Lower lobe of right lung (tissue), 2 donors: ENCODE measurements at regions not wholly inside any gene's neighbourhood (a gene's known extent, or its start where the extent isn't known, plus 50 kb on each side); places are given as distances from the start of the nearest gene placed in this dataset.

Experiments
- ATAC-seq, 2 donors: fragments of 200-7000 bp; cut with Tn5 transposase; one replicate each; pipeline ENCODE4 v1.9.1; 2020 to 2022; ENCODE audit warnings: mild to moderate bottlenecking in 2 of 2, moderate library complexity in 2 of 2
- DNase-seq: peaks from one replicate; pipeline ENCODE4 v3.0.0-alpha.2; 2020
- H3K27ac ChIP-seq: fragments of 200-600 bp; one replicate; pipeline ENCODE4 v1.8.0; 2022
- H3K27me3 ChIP-seq: fragments of 200-600 bp; one replicate; pipeline ENCODE4 v1.8.0; 2022; ENCODE audit warnings: low read depth
- H3K36me3 ChIP-seq: fragments of 200-600 bp; one replicate; pipeline ENCODE4 v1.8.0; 2022; ENCODE audit warnings: mild to moderate bottlenecking
- H3K4me1 ChIP-seq: fragments of 200-600 bp; one replicate; pipeline ENCODE4 v1.8.0; 2022
- H3K4me3 ChIP-seq: fragments of 200-600 bp; one replicate; pipeline ENCODE4 v1.8.0; 2022; ENCODE audit warnings: mild to moderate bottlenecking
- H3K9me3 ChIP-seq: fragments of 200-600 bp; one replicate; pipeline ENCODE4 v1.8.0; 2022
- CTCF ChIP-seq: fragments of 200-600 bp; IDR thresholded peaks from one replicate; pipeline ENCODE4 v1.8.0; 2022; ENCODE audit warnings: antibody characterized with exemption, mild to moderate bottlenecking
- intact Hi-C: fragments of 100-400 bp; cut with DNase I; formaldehyde crosslinking; loops from one replicate; pipeline ENCODE4 v1.11.0; 2022
- donor health status: DM: no; HTN: yes; CAD: no; lungs with severe emphysema.

GRCh38 chr15:61689067-61689466 lies 371.2 kb downstream of the VPS13C start:
- Histone ChIP-seq H3K27me3 (peaks cover 3% of the 10 kb centered on the region), H3K9me3 (no peaks in the 10 kb centered on the region), H3K4me3 (no peak overlapping the region), H3K36me3 (no peaks in the 10 kb centered on the region), H3K4me1 (no peaks in the 10 kb centered on the region), H3K27ac (no peak overlapping the region)
- intact Hi-C loops, result no loop called here
- DNase-seq (no peak), ATAC-seq (no peak)
- no peak for TF ChIP-seq CTCF

- intact Hi-C loops, result no loop called here
- no peak for DNase-seq
- no peak for TF ChIP-seq CTCF
Observed at GRCh38 chr15:61687651-61688050, 372.6 kb downstream of the VPS13C start.

GRCh38 chr15:61687124-61687523 lies 373.1 kb downstream of the VPS13C start:
- DNase-seq (no peak), ATAC-seq (no peak)
- intact Hi-C loops, result no loop called here

More at GRCh38 chr15:61687651-61688050, 372.6 kb downstream of the VPS13C start:
- Histone ChIP-seq H3K27me3 (peaks cover 3% of the 10 kb centered on the region), H3K9me3 (no peaks in the 10 kb centered on the region), H3K4me3 (no peak overlapping the region), H3K36me3 (no peaks in the 10 kb centered on the region), H3K27ac (no peak overlapping the region), H3K4me1 (no peaks in the 10 kb centered on the region)
- ATAC-seq, result no peak

GRCh38 chr15:61685971-61686370 lies 374.3 kb downstream of the VPS13C start:
- DNase-seq, result no peak
- Histone ChIP-seq H3K4me3 (no peak overlapping the region), H3K27me3 (peaks cover 3% of the 10 kb centered on the region), H3K27ac (no peak overlapping the region), H3K9me3 (no peaks in the 10 kb centered on the region), H3K4me1 (no peaks in the 10 kb centered on the region), H3K36me3 (no peaks in the 10 kb centered on the region)
- ATAC-seq, result no peak
- intact Hi-C loops, result no loop called here
- TF ChIP-seq CTCF, result no peak

More at GRCh38 chr15:61687124-61687523, 373.1 kb downstream of the VPS13C start:
- H3K4me1 ChIP-seq, result no peaks in the 10 kb centered on the region
- H3K27me3 ChIP-seq, result peaks cover 3% of the 10 kb centered on the region
- no peaks in the 10 kb centered on the region for H3K36me3 ChIP-seq
- no peak overlapping the region for H3K4me3 ChIP-seq
- H3K9me3 ChIP-seq, result no peaks in the 10 kb centered on the region
- no peak overlapping the region for H3K27ac ChIP-seq
- no peak for TF ChIP-seq CTCF

- no peak for DNase-seq
- Histone ChIP-seq H3K4me3 (no peak overlapping the region), H3K9me3 (no peaks in the 10 kb centered on the region), H3K4me1 (no peaks in the 10 kb centered on the region), H3K27ac (no peak overlapping the region), H3K36me3 (no peaks in the 10 kb centered on the region), H3K27me3 (peaks cover 3% of the 10 kb centered on the region)
- intact Hi-C loops, result no loop called here
- TF ChIP-seq CTCF, result no peak
- ATAC-seq, result no peak
Observed at GRCh38 chr15:61685534-61685933, 374.7 kb downstream of the VPS13C start.
